GM18909 (cell line): ENCODE measurements at regions not wholly inside any gene's neighbourhood (a gene's known extent, or its start where the extent isn't known, plus 50 kb on each side); places are given as distances from the start of the nearest gene placed in this dataset.
A peak's percentile ranks its signal among the peaks of the same experiment; 100 is the strongest.

Source experiments
- ATAC-seq: cut with Tn5 transposase; IDR thresholded peaks from one replicate; pipeline ENCODE4 v1.9.1; 2021; ENCODE audit warnings: mild to moderate bottlenecking; ENCODE audit not compliant: unreplicated experiment, poor library complexity

- no peak for ATAC-seq
These were observed 147.9 kb upstream of the CBLN2 start for GRCh38 chr18:72692086-72692485.

GRCh38 chr18:72687736-72688135, 143.6 kb upstream of the CBLN2 start:
- ATAC-seq = no peak

- no peak for ATAC-seq
These were observed 131.3 kb upstream of the CBLN2 start for GRCh38 chr18:72675394-72675793.

- peak; percentile 95 for ATAC-seq
These were observed 130.6 kb upstream of the CBLN2 start for GRCh38 chr18:72674710-72675109.

GRCh38 chr18:72673242-72673641, 129.1 kb upstream of the CBLN2 start:
- no peak for ATAC-seq

- peak; percentile 55 for ATAC-seq
These were observed 128.4 kb upstream of the CBLN2 start for GRCh38 chr18:72672364-72673184.

- no peak for ATAC-seq
These were observed 123.8 kb upstream of the CBLN2 start for GRCh38 chr18:72667932-72668331.

- peak; percentile 96 for ATAC-seq
These were observed 109.0 kb upstream of the CBLN2 start for GRCh38 chr18:72652990-72653593.

- ATAC-seq = no peak
These were observed 106.9 kb upstream of the CBLN2 start for GRCh38 chr18:72651033-72651432.

GRCh38 chr18:72648481-72648960, 104.4 kb upstream of the CBLN2 start:
- no peak for ATAC-seq

- no peak for ATAC-seq
These were observed 103.9 kb upstream of the CBLN2 start for GRCh38 chr18:72648079-72648478.

- ATAC-seq = no peak
These were observed 96.4 kb upstream of the CBLN2 start for GRCh38 chr18:72640557-72640956.

- ATAC-seq = no peak
These were observed 94.2 kb upstream of the CBLN2 start for GRCh38 chr18:72638376-72638775.

GRCh38 chr18:72637721-72638120, 93.6 kb upstream of the CBLN2 start:
- ATAC-seq = no peak

- no peak for ATAC-seq
These were observed 93.2 kb upstream of the CBLN2 start for GRCh38 chr18:72637299-72637698.

GRCh38 chr18:72636611-72637010, 92.5 kb upstream of the CBLN2 start:
- no peak for ATAC-seq

GRCh38 chr18:72634500-72634899, 90.4 kb upstream of the CBLN2 start:
- no peak for ATAC-seq

- ATAC-seq = no peak
These were observed 86.8 kb upstream of the CBLN2 start for GRCh38 chr18:72630991-72631390.

- ATAC-seq = no peak
These were observed 79.3 kb upstream of the CBLN2 start for GRCh38 chr18:72623444-72623843.

GRCh38 chr18:72613534-72613930, 69.4 kb upstream of the CBLN2 start:
- ATAC-seq = no peak

- no peak for ATAC-seq
These were observed 68.9 kb upstream of the CBLN2 start for GRCh38 chr18:72612894-72613533.
